ENCODE measurements at regions not wholly inside any gene's neighbourhood (a gene's known extent, or its start where the extent isn't known, plus 50 kb on each side); places are given as distances from the start of the nearest gene placed in this dataset.

DNA sequence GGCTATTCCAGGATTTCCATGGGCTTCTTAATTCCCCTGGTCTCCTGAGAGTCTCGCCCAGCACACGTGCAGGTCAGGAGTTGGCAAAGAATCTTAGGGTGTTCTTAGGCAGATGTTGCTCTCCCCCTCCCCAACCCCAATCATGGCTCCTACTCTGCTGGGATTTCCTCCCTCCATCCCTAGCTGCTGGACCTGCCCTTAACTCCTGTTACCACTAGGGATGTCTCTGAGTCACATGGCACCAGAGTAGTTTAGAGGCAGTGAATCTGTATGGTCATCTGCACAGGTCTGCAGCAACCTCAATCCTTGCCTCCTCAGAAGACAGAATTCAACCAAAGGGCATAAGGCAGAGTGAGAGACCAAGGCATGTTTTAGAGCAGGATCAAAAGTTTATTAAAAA lies 51.8 kb upstream of the CHST3 start:
- no peak for TF ChIP-seq TCF12 (IDR thresholded peaks at IDR 0.05; ENCODE audit: low read depth)
- TF ChIP-seq, protein P1, sequence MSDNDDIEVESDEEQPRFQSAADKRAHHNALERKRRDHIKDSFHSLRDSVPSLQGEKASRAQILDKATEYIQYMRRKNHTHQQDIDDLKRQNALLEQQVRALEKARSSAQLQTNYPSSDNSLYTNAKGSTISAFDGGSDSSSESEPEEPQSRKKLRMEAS (IDR thresholded peaks at IDR 0.05) = no peak
- no peak for TF ChIP-seq CEBPB (IDR thresholded peaks at IDR 0.05)
- TF ChIP-seq, protein P2, sequence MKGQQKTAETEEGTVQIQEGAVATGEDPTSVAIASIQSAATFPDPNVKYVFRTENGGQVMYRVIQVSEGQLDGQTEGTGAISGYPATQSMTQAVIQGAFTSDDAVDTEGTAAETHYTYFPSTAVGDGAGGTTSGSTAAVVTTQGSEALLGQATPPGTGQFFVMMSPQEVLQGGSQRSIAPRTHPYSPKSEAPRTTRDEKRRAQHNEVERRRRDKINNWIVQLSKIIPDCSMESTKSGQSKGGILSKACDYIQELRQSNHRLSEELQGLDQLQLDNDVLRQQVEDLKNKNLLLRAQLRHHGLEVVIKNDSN (IDR thresholded peaks at IDR 0.05) = 0 out of 2 replicates have a peak, but pooled peaks have one; percentile 9
- TF ChIP-seq, protein P3, sequence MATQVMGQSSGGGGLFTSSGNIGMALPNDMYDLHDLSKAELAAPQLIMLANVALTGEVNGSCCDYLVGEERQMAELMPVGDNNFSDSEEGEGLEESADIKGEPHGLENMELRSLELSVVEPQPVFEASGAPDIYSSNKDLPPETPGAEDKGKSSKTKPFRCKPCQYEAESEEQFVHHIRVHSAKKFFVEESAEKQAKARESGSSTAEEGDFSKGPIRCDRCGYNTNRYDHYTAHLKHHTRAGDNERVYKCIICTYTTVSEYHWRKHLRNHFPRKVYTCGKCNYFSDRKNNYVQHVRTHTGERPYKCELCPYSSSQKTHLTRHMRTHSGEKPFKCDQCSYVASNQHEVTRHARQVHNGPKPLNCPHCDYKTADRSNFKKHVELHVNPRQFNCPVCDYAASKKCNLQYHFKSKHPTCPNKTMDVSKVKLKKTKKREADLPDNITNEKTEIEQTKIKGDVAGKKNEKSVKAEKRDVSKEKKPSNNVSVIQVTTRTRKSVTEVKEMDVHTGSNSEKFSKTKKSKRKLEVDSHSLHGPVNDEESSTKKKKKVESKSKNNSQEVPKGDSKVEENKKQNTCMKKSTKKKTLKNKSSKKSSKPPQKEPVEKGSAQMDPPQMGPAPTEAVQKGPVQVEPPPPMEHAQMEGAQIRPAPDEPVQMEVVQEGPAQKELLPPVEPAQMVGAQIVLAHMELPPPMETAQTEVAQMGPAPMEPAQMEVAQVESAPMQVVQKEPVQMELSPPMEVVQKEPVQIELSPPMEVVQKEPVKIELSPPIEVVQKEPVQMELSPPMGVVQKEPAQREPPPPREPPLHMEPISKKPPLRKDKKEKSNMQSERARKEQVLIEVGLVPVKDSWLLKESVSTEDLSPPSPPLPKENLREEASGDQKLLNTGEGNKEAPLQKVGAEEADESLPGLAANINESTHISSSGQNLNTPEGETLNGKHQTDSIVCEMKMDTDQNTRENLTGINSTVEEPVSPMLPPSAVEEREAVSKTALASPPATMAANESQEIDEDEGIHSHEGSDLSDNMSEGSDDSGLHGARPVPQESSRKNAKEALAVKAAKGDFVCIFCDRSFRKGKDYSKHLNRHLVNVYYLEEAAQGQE (IDR thresholded peaks at IDR 0.05; ENCODE audit: low read depth) = no peak

- TF ChIP-seq EP300 (IDR thresholded peaks at IDR 0.05; ENCODE audit: borderline replicate concordance) (no peak), ZBTB7A (IDR thresholded peaks at IDR 0.05; ENCODE audit: low read depth) (no peak), EGR1 (IDR thresholded peaks at IDR 0.05) (no peak), CREB1 (IDR thresholded peaks at IDR 0.05; ENCODE audit: low read depth) (no peak), FOXM1 (IDR thresholded peaks at IDR 0.05; ENCODE audit: borderline replicate concordance, low read depth) (no peak), TCF12 (IDR thresholded peaks at IDR 0.05; ENCODE audit: low read depth) (no peak), NFIC (IDR thresholded peaks at IDR 0.05) (no peak), CEBPB (IDR thresholded peaks at IDR 0.05) (no peak)
These were observed 52.8 kb upstream of the CHST3 start for GRCh38 chr10:71911296-71911953.

DNA sequence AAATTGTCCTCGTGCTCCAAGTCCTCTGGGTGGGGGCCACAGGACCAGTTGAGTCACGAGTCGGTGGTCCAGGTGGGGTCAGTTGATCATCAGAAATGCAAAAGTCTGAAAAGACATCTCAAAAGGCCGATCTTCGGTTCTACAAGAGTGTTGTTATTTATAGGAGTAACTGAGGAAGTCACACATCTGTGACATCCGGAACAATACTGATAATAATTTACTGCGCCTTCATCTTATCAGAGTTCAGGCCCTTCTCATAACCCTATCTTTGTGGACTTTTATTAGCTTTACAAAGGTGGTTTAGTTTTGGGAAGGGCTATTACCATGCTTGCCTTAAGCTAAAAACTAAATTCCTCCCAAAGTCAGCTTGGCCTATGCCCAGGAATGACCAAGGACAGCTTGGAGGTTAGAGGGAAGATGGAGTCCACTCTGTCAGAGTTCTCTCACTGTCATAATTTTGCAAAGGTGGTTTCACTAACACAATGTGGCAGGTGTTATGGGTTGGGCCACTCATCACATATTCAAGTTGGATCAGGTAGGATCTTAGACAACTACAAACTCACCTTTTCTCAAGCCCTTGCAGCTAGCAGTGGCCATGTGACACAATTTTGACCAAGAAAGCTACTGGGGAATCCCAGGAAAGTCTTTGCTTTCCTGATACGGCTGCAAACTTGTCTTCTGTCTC lies 54.7 kb upstream of the CHST3 start:
- TF ChIP-seq, protein P1 (IDR thresholded peaks at IDR 0.05) = no peak
- TF ChIP-seq TEAD4 (IDR thresholded peaks at IDR 0.05) (no peak), EGR1 (IDR thresholded peaks at IDR 0.05) (no peak), CEBPB (IDR thresholded peaks at IDR 0.05) (no peak), TCF12 (IDR thresholded peaks at IDR 0.05; ENCODE audit: low read depth) (no peak), ZBTB7A (IDR thresholded peaks at IDR 0.05; ENCODE audit: low read depth) (no peak)

DNA sequence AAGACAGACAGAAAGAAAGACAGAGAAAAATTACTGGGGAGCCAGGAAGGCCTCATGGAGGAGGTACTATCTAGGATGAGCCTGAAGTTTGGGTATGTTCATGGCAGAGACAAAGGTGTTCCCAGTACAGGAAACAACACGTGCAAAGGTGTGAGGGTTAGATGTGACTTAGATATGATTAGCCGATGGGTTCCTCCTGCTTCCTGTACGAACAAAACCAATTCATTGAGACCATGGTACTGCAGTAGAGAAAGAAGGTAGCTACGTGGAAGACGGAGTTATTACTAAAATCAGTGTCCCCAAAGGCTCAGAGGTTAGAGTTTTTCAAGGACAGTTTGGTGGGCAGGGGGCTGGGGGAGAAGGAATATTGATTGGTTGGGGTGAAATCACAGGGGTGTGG lies 55.2 kb upstream of the CHST3 start:
- no peak for TF ChIP-seq YY1 (IDR thresholded peaks at IDR 0.05; ENCODE audit: low read depth)
- no peak for TF ChIP-seq ZBTB7A (IDR thresholded peaks at IDR 0.05; ENCODE audit: low read depth)
- no peak for TF ChIP-seq NFIC (IDR thresholded peaks at IDR 0.05)
- no peak for TF ChIP-seq TEAD4 (IDR thresholded peaks at IDR 0.05)

DNA sequence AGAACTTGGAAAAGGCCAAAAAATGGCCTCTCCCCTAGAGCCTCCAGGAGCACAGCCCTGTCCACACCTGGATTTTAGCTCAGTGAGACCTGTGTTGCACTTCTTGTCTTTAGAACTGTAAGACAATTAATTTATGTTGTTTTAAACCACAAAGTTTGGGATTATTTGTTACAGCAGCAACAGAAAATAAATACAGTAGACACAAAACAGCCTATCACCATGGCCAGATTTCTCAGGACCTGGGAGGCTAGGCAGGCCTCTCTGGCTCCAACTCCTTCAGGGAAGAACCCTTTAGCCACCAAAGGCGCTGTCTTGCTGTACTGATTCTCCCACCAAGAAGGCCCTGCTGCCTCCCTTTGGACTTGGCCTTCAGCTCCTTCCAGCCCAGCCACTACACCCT lies 54.1 kb upstream of the PSAP start:
- TF ChIP-seq CEBPB (IDR thresholded peaks at IDR 0.05) (no peak), YY1 (IDR thresholded peaks at IDR 0.05; ENCODE audit: low read depth) (no peak), NFIC (IDR thresholded peaks at IDR 0.05) (no peak), RAD21 (IDR thresholded peaks at IDR 0.05; ENCODE audit: low read depth) (no peak), CREB1 (IDR thresholded peaks at IDR 0.05; ENCODE audit: low read depth) (no peak), EP300 (IDR thresholded peaks at IDR 0.05; ENCODE audit: borderline replicate concordance) (no peak), FOXM1 (IDR thresholded peaks at IDR 0.05; ENCODE audit: borderline replicate concordance, low read depth) (no peak), TEAD4 (IDR thresholded peaks at IDR 0.05) (no peak), EGR1 (IDR thresholded peaks at IDR 0.05) (no peak), TAF1 (IDR thresholded peaks at IDR 0.05; ENCODE audit: low read depth) (no peak), TCF12 (IDR thresholded peaks at IDR 0.05; ENCODE audit: low read depth) (no peak), ZBTB7A (IDR thresholded peaks at IDR 0.05; ENCODE audit: low read depth) (no peak)
- TF ChIP-seq, protein P2 (IDR thresholded peaks at IDR 0.05) = no peak
- TF ChIP-seq, protein P1 (IDR thresholded peaks at IDR 0.05) = no peak
- TF ChIP-seq, protein P3 (IDR thresholded peaks at IDR 0.05; ENCODE audit: low read depth) = no peak

GRCh38 chr10:71902351-71902750 lies 51.3 kb upstream of the PSAP start:
- TF ChIP-seq TAF1 (IDR thresholded peaks at IDR 0.05; ENCODE audit: low read depth) (no peak), YY1 (IDR thresholded peaks at IDR 0.05; ENCODE audit: low read depth) (no peak), EGR1 (IDR thresholded peaks at IDR 0.05) (no peak), EP300 (IDR thresholded peaks at IDR 0.05; ENCODE audit: borderline replicate concordance) (no peak), CREB1 (IDR thresholded peaks at IDR 0.05; ENCODE audit: low read depth) (no peak), NFIC (IDR thresholded peaks at IDR 0.05) (no peak), RAD21 (IDR thresholded peaks at IDR 0.05; ENCODE audit: low read depth) (no peak), TCF12 (IDR thresholded peaks at IDR 0.05; ENCODE audit: low read depth) (no peak)
- TF ChIP-seq, protein P2 (IDR thresholded peaks at IDR 0.05) = no peak
